K562 (cell line): ENCODE measurements at regions not wholly inside any gene's neighbourhood (a gene's known extent, or its start where the extent isn't known, plus 50 kb on each side); places are given as distances from the start of the nearest gene placed in this dataset.
"Not testable (repeated sequence)": the region's sequence is repeated elsewhere in the genome, so short reads cannot be mapped to it uniquely, and the experiment has no call there.

Experiments
- ADNP ChIP-seq: fragments of 200-800 bp; sonication (Bioruptor generic); IDR thresholded peaks from 2 replicates; pipeline ENCODE4 v1.6.1; 2016; ENCODE audit warnings: missing genetic modification characterization, missing compliant biosample characterization
- ATF4 ChIP-seq: fragments of 450-650 bp; formaldehyde crosslinking; IDR thresholded peaks from 2 replicates; pipeline ENCODE4 v1.4.0; 2022; ENCODE audit warnings: mild to moderate bottlenecking, moderate library complexity
- CBFB ChIP-seq: sonication (generic); formaldehyde crosslinking; IDR thresholded peaks from 2 replicates; pipeline ENCODE4 v1.4.0; 2020; ENCODE audit warnings: mild to moderate bottlenecking, missing genetic modification reagents
- CC2D1A ChIP-seq: fragments of 450-650 bp; IDR thresholded peaks from 2 replicates; pipeline ENCODE4 v1.6.1; 2017; ENCODE audit warnings: mild to moderate bottlenecking
- CREB3L1 ChIP-seq: fragments of 450-650 bp; IDR thresholded peaks from 2 replicates; pipeline ENCODE4 v1.6.1; 2014; ENCODE audit warnings: low read depth, mild to moderate bottlenecking, moderate library complexity, borderline replicate concordance
- EZH2 ChIP-seq: IDR thresholded peaks from 2 replicates; pipeline ENCODE4 v1.6.1; 2012; ENCODE audit warnings: low read depth, mild to moderate bottlenecking, inconsistent platforms, low read length, borderline replicate concordance
- FOXJ3 ChIP-seq: sonication (generic); formaldehyde crosslinking; IDR thresholded peaks from 2 replicates; pipeline ENCODE4 v1.4.0; 2020; ENCODE audit warnings: mild to moderate bottlenecking, missing genetic modification reagents
- NUFIP1 ChIP-seq: fragments of 450-650 bp; IDR thresholded peaks from 2 replicates; pipeline ENCODE4 v1.6.1; 2018; ENCODE audit not compliant: partially characterized antibody
- POLR2A ChIP-seq: fragments of 450-650 bp; conservative IDR thresholded peaks from 2 replicates; pipeline ENCODE4 v1.6.1; 2016
- PRPF4 ChIP-seq: fragments of 200-400 bp; formaldehyde crosslinking; IDR thresholded peaks from one replicate; pipeline ENCODE4 v1.6.1; 2017; ENCODE audit warnings: low read length, low read depth, mild to moderate bottlenecking; ENCODE audit not compliant: insufficient read depth, poor library complexity, severe bottlenecking
- THAP7 ChIP-seq: fragments of 250-450 bp; sonication (Bioruptor Pico); IDR thresholded peaks from 2 replicates; pipeline ENCODE4 v1.5.0; 2021
- YY1 ChIP-seq, 3 experiments: IDR thresholded peaks; 2 replicates each; pipeline ENCODE4 v1.6.1; 2011; ENCODE audit warnings: low read length in 2 of 3, mild to moderate bottlenecking in 2 of 3, moderate library complexity in 2 of 3, borderline replicate concordance in 1 of 3, control low read depth in 1 of 3, low read depth in 1 of 3; ENCODE audit not compliant: insufficient read depth in 3 of 3, insufficient replicate concordance in 2 of 3, control insufficient read depth in 1 of 3, insufficient read length in 1 of 3; ENCODE audit errors: extremely low read depth in 1 of 3
- ZNF589 ChIP-seq: fragments of 200-800 bp; sonication (Bioruptor generic); IDR thresholded peaks from 2 replicates; pipeline ENCODE4 v1.6.1; 2016; ENCODE audit warnings: low read depth, missing genetic modification characterization, missing compliant biosample characterization

- TF ChIP-seq POLR2A; CC2D1A; EZH2; FOXJ3 (CRISPR knock-in tag); ADNP; YY1 (IDR thresholded peaks at IDR 0.05; ENCODE audit: borderline replicate concordance in 1 of 3, control insufficient read depth in 1 of 3, extremely low read depth in 1 of 3, insufficient read depth in 3 of 3, insufficient read length in 1 of 3, insufficient replicate concordance in 2 of 3, low read depth in 1 of 3, low read length in 2 of 3); CREB3L1; ATF4; PRPF4; THAP7; CBFB (CRISPR knock-in tag); NUFIP1; ZNF589 (CRISPR knock-in tag): not testable (repeated sequence)
Observed at GRCh38 chr7:108657140-108657726, 87.6 kb downstream of the DNAJB9 start.
